ENCODE measurements at regions not wholly inside any gene's neighbourhood (a gene's known extent, or its start where the extent isn't known, plus 50 kb on each side); places are given as distances from the start of the nearest gene placed in this dataset.

DNA sequence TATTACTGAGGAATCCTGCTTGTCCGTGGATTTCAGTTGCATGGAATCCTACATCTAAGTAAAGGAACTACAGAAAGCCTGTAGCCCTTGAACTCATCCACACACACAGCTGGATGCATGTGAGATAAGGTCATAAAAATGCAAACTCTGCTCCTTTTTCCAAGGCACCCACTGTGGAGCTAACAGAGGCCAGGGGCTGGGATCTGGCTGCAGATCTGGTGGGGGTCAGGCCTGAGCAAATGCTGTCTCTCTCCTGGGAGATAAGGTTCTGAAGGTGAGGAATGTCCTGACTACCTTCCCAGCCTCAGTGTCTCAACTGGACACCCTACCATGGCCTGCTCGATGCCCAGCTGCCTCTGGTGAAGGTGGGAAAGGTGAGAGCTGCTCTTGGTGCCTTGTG lies 321.5 kb downstream of the LRFN2 start:
- no peak for DNase-seq

DNA sequence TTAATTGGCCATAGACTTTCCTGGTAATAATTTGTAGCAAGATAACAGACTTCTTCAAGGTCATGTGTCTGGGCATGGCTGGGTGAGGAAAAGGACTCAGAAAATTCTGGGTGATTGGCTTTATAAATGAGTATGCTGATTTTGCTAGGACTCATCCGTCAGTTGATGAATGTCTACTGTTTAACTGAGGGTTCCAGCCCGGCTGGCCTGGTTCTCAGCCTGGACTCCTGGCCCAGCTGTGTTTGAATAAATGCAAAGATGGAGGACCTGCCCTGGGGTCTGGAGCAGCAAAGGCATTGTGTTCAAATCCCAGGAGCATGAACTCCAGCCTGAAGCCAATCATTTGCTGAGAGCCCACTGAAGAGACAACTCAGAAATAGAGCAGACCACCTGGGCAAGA lies 323.2 kb downstream of the LRFN2 start:
- DNase-seq = no peak

DNA sequence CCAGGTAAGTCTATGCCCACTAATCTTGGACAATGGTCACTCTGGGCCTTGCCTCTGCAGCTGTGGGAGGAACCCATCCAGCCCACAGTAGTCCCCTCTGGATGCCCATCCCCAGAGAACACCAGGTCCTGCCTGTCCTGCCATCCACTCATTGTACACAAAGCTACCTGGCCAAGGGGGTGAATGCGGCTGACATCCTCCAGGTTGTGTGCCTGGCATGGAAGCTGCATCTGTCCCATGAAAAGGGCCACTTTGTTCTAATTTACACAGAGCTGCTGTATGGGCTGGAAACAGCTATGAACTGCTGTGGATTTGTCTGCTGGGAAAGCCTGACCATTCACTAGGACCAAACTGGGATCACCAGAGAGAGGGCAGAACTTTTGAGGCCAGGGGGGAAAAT lies 324.8 kb downstream of the LRFN2 start:
- no peak for DNase-seq

DNA sequence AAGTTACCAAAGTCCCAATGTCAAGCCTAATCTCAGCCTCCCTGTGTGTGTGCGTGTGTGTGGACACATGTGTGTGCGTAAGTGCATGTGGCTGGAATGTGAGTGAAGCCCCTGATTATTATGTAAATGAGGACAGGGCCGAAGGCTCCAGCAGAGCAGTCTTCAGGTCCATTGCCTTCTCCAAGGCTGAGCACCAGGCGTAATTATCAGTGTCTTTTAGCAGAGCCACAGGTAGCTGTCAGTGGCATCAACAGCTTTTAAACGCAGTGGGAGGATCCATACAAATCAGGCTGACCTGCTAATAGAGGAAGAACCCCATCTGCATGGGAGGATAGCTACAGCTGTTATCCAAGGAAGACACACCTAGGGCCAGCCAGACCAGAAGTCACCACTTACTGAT lies 324.3 kb upstream of the MOCS1 start:
- DNase-seq = no peak

DNA sequence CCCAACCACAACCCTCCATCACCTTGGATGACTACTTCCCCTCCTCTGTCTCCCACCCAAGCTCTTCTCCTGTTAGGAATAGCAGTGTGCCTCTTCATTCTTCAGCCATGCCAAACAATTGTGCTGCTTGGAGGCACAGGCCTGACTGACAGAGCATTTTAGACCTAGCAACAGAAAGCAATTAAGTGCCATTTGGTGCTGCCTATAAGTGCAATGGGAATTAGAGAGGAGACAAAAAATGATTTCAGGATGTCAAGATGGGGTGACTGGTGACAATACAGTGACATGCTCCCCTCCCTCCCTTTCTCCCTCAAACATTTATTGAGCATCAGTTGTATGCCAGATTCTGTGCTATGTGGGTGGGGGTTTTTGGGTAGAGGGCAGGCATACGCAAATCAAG lies 322.6 kb upstream of the MOCS1 start:
- no peak for DNase-seq

DNA sequence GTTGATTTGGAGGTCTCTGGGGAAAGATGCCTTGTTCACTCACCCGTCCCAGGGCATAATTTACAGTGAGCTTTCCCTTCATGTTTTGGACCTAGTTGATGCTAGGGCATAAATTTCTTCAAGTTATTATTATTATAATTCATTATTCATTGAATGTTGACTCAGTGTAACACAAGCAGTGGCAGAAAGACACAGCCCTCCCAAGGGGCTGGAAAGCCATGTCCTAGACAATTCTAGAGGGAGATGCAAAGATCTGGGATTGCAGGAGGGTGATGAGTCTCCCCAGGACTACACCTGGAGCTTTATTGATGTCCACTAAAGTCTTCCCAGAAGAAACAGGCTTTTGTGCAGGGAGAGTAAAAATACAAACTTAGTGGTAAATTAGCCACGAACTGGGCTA lies 322.0 kb upstream of the MOCS1 start:
- DNase-seq = no peak

DNA sequence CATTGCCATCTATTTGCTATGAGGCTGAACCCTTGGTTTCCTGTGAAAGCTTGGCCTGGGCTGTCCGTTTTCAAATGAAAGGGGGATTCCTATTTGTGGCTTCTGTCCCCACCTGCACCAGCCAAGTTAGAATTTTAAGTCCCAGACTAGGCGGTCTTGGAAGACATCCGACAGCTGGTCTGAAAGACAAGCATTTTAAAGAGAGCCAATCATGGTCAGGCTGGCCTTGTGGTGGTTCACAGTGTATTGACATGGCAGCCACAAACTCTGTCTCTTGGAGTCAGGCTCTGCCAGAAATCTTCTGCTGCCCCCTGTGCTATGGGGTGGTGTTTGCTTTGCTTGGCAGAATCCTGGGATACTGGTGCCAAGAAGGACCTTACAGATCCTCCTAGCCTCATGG lies 319.2 kb upstream of the MOCS1 start:
- no peak for DNase-seq

DNA sequence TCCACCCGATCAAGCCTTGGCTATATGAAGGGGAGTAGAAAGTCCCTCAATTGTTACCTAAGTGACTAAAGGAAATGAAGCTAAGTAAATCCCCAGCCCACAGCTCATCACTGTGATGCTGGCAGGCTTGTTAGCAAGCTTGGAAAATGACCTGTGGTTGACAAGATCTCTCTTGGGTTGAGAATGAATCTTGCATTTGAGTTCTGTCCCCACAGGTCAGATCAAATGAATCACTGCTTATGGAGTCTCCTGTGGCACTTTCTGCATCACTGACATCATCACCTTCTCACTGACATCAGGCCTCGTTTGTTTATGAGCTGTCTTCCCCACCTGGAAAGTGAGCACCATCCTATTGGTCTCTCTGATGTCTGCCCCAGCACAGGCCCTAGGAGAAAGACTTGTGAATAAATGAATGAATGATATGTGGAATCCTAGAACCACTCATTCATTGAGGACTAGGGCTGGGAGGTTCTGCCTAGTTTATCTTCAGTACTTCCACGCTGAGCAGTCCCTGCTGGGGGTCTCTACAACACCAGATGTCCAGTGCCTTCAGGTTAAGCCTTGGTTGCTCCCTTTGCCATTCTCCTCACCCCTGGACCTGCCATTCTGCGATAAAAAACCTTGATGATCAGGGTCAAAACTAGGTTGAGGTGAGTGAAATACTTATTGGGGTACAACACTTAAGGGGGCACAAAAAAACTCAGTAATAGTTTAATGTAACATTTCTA lies 318.4 kb upstream of the MOCS1 start:
- no peak for DNase-seq

DNA sequence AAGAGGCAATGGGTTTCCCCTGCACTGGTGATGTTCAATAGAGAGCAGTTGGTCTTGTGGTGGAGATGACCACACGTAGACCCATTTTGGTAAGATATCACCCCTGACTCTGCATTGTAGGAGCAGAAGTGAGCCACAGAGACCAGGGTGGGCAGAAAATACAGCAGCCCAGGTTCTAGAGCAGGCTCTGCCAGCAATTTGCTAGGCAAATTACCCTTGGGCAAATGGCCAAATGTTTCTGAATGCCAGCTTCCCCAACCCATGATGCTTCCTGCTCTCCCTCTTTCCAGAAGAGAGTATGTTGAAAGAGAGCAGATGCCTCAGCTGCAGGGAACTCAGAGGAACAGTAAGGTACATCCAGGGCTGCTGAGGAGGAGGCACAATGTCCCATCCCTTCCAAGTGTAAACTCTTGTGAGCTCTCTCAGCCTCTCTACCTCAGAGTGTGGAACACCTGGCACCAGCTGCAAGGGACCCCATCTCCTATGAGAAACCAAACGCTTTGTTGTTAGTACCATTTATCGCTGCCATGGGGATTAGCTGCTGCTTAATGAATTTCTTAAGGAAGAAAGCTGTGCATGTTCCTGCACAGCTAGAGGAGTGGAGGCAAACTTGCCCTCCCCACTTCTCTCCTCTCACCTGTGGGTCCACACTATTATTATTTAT lies 317.5 kb upstream of the MOCS1 start:
- no peak for DNase-seq

DNA sequence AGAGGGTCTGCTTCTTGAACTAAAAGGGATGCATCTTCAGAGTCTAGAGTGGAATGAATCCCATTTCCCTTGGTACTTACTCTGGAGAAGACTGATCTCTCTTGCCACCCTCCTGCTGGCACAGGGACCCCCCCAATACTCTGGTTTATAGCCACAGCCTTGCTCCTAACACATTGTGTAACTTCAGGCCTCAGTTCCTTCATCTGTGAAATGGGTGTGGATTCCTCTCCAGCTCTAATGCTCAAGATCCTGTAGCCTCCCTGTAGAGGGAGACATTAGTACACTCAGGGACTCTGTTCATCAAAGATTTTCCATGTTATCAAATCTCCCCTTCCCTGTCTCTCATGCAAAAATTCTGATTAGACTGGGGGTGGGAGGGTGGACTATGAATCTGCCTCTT lies 315.7 kb upstream of the MOCS1 start:
- no peak for DNase-seq

DNA sequence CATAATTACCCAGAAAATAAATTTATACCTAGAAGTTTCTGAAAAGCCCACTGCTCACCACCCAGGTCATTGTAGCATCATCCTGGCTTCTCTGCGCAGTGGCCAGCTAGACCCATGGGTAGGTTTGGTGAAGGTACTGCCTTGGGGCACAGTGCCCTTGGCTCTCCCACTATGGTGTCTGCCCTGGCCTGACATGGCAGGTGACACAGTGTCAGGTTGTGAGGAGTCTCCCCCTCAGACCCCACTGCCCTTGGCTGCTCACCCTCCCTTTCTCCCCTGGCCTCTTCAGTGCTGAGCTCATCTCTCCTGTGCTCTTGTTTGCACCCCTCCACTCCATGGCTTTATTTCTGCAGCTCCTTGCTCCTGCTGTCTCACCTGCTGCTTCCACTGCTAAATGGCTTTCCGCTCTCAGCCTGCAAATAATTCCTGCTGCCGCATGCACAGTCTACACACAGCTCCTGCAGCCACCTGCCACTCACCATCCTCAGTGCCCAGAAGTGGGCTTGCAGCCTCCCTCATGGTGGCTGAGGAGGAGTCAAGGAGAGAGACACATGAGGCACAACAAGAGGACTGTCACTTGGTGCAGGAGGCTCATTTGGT lies 313.4 kb upstream of the MOCS1 start:
- DNase-seq = no peak

DNA sequence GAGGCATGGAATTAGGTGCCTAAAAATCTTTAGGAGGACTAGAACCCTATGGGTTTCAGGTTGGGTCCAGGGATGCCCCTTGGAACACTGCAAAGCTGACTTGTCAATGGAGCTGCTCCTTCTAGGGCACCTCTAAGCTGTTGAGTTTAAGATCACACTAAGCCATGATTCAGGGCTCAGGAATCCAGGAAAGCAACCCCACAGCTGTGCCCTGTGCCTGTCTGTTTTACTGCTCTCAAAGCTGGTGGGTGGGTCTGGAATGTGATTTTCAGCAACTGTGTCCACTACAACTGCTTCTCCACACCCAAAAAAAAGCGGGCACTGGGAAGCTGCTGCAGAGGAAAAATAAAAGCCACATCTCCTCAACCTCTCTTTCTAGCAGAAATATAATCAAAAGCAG lies 310.4 kb upstream of the MOCS1 start:
- no peak for DNase-seq

DNA sequence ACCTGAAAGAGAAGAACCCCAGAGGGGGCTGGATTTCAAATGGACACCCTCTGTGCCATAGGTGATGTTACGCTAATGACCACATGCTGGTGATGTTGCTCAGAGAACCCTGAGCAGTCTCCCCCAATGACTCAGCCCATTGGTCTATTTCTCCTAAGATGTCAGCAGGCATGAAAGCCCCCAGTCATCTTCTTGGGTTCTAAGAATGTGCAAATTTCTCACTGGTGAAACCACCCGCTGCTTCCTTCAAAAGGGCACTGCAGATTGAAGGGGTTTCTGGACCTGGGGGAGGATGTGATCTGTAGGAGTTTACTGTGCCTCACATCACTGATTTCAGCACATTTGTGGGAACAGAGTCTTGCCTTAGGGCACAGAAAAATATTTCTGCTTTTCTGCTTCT lies 298.4 kb upstream of the MOCS1 start:
- no peak for DNase-seq

DNA sequence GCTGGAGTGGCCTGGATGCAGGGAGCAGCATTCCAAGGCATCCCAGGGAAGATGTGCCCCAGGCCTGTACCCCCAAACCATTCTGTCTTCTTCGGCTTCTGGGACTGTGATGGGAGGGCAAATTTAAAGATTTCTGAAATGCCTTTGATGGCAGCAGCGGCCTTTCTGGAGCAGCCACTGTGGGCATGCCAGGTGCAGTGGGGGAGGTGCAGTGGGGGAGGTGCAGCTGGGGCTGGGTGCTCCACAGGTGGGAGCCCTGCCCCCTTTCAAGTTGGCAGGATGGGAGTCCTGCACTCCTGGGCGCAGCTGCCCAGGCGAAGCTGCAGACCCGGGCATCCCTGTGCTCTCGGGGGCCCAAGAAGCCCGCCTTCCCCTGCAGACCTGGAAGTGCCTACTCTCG lies 293.5 kb upstream of the MOCS1 start:
- DNase-seq = no peak

DNA sequence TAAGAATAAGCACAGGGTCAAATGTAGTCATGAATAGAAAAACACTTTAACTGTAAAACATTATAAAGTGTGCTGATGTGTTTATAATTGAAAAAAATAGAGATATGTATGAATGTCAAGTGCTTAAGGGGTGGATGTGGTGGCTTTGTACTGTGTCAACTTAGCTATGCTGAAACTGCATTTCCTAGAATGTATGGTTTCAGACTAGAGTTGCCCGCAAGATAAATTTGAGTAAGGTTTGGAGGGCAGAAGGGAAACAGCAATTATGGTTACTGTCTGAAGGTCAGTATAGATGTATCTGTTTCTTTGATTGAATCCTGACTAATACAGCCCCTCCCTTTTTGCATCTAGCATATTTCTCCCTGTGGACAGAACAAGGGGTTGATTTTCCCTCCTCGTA lies 288.1 kb upstream of the MOCS1 start:
- DNase-seq = no peak

DNA sequence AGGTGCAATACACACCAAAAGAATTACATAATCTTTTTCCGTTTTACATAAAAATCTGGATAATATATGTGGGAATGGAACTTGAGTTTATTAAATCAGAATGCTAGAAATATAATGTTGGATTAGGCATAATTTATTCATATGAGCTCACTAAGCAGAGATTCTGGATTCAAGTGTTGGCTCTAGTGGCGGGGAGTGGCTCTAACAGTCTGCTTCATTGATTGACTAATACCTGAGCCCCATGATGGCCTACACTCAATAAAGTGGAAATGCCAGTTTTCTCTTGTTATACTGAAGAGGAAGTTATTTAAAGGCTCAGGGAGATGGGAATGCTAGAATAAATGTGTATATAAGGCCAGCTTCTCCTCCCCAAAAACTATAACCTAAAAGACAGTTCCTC lies 285.5 kb upstream of the MOCS1 start:
- no peak for DNase-seq

DNA sequence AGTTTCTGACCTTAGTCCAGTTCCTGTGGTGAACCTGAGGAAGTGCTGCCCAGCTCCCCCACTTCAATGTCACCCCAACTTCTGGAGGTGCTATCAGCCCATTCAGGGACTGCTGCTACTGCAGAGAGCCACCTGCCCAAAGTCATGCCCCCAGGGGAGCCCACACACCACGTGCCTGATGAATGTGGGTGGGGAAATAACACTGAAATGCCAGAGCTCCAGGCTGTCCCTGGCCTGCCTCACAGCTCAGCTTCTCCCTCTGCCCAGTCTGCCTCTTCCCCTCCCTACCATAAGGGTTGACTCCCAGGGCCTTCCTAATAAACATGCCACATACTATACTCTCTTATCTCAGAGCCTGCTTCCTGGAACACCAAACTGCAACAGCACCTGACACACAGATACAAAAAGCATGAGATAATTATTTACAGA lies 276.4 kb upstream of the MOCS1 start:
- DNase-seq = no peak

DNA sequence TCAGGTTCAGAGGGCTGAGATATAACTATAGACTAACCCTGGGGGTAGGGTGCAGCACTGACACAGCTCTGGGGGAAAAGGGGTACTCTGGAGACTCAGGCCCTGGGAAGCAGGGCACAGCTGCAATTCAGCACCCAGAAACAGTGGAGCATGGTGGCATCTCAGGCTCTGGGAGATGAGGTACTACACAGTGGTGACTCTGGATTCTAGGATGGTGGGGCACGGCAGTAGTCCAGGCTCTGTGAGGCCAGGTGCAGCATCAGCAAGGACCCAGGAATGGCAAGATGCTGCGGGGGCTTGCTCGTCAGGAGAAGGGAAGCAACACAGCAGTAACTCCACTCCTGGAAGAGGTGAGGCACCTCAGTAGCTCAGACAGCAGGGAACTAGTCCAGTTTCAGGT lies 271.5 kb upstream of the MOCS1 start:
- DNase-seq = no peak

DNA sequence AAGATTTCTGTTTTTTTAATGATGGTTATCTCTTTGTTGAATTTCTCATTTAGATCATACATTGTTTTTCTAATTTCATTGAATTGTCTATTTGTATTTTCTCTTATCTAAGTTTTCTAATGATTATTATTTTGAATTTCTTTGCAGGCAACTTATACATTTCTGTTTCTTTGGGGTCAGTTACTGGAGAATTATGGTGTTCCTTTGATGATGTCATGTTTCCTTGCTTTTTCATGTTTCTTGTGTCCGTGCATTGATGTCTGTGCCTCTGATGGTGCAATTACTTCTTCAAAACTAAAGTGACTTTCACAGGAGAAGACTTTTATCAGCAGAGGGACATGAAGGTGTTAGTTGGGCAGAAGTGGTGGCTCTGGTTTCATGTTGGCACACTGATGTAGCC lies 270.7 kb upstream of the MOCS1 start:
- no peak for DNase-seq

DNA sequence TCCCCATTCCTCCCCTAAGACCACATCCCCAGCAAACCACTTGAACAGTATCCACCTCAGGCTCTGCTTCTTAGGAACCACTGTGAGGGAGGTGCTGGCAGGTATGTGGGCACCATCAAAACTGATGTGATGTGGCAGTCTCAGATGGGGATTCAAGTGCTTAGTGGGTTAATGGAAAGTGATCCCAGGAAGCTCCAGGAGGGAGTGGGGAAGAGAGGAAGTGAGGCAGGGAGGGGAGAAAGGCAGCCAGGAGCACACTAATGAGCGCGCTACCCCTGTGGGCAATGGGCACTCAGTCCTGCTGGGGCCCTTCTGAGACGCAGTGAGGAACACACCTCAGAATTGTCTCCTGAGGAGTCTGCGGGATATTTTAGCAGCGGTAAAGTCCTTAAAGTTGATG lies 263.1 kb upstream of the MOCS1 start:
- DNase-seq = no peak

DNA sequence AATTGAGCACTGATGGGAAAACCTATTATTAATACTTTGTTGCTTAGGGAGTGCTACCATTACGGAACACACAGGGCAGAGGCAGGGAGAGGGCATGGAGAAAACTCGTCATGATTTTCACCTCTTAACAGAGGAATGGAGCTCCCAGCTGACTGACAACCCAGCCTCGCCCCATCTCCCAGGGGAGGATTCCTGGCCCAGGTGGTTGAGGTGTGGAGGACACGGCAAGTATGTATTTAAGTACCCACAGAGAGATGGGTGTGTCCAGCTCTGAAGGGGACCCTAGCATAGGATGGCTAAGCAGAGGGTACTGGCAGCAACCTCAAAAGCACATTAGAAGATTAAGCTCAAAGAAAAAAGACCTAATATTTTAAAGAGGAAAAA lies 261.9 kb upstream of the MOCS1 start:
- DNase-seq = no peak

DNA sequence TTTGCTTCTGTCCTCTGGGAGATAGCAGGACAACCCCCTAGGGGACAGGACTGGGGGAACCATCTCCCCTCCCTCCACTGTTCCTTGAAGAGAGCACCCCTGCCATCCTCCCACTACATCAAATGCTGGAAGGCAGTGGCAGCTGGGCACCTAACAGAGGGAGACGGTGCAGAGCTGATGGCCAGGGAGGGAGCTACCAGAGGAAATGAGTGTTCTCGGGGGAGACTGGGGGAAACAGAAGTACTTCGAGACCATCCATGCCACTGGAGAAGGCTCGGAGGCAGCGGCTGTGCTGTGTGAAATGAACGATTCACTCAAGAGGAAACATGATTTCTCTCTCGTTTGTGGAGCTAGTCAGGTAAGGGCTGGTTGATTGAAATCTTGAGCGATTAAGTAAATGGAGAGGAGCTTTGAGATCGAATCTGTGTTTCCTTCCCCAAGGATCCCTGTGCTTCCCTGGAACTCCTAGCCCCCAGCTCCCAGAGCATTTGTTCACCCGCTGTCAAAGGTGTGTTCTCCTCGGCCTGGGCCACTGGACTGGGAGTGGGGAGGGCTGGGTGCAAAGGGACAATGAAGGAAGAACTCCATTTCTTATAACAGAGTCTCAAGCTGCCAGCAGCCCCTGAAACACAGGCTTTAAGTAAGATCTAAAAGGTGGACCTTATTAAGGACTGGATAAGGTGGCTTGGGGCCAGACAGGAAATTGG lies 261.3 kb upstream of the MOCS1 start:
- DNase-seq = no peak

DNA sequence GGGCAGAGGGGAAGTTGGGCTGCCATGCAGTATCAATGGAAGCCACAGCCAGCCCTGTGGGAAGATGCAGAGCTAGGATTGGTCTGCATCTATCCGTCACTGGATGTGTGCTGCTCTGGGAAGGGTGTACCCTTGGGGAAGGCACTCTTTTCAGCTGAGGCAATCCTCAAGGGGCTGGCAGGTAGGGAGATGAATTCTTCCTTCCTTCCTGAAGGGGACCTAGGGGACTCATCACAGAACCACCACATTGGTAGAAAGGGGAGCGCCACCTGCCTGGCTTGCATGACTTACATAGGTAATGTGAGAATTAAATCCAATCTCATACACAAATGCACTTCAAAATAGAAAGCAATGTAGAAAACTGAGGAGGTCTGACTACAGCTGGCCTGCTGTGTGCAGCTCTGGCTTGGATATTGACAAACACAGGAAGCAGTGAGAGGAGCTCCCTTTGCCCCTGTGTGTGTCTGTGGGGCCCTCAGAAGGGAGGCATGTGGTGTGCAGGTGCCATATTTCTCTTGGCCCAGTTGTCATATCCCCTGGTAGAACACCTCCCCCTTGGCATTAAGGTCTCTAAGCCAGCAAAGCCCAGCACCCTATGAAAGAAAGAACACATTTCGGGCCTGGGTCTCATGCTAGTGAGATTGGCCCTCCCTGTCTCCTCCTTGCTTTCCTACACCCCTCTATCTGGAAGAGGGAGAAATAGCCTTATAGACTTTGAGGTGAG lies 260.3 kb upstream of the MOCS1 start:
- no peak for DNase-seq

Measured in suppressor macrophage (primary cell).